ENCODE measurements at regions not wholly inside any gene's neighbourhood (a gene's known extent, or its start where the extent isn't known, plus 50 kb on each side); places are given as distances from the start of the nearest gene placed in this dataset.

- H3K27me3 ChIP-seq (ENCODE audit: control insufficient read depth, insufficient read depth, low read length) = peaks cover 5% of the 10 kb centered on the region; the same call in 1 of the 2 replicates
- no peak overlapping the region for H3K14ac ChIP-seq (replicated peaks; ENCODE audit: low read depth, low read length)
- H3K23ac ChIP-seq (ENCODE audit: low read depth, low read length) = no peak overlapping the region
- H4K5ac ChIP-seq (ENCODE audit: low read depth, low read length) = no peak overlapping the region
- H3K4me3 ChIP-seq (ENCODE audit: insufficient read depth, low read depth, low read length) = no peak overlapping the region
- H4K8ac ChIP-seq (ENCODE audit: low read depth in 2 of 2, low read length in 2 of 2) = no peak overlapping the region
- H3K18ac ChIP-seq (ENCODE audit: low read depth, low read length) = no peak overlapping the region
- H3K27ac ChIP-seq (ENCODE audit: insufficient read depth, low read length) = no peak overlapping the region
- WGBS, 2 experiments (ENCODE audit: extremely low coverage in 2 of 2, insufficient read length in 1 of 2) = no CpG with 5 or more reads among the region's 1 CpG
- CTCF ChIA-PET = no interaction called here
- peaks cover 3% of the 10 kb centered on the region; the same call in 1 of the 2 replicates for H3K4me1 ChIP-seq (ENCODE audit: control insufficient read depth, insufficient read depth, low read length)
- no peak overlapping the region for H4K91ac ChIP-seq (ENCODE audit: insufficient read depth, low read depth, low read length)
- POLR2A ChIA-PET (ENCODE audit: unreplicated experiment) = no interaction called here
- dilution Hi-C loops (cut with HindIII; ENCODE audit: low sequenced_read_pairs, unreplicated experiment) (no loop called here), in situ Hi-C loops (cut with MboI; ENCODE audit: low sequenced_read_pairs) (no loop called here), intact Hi-C loops (cut with micrococcal nuclease) (no loop called here)
- H3K56ac ChIP-seq (ENCODE audit: extremely low read depth, insufficient read depth, low read length) = no peak overlapping the region
- ATAC-seq (ENCODE audit: low read depth) (no peak), DNase-seq (peak; percentile 75)
- H3K9me3 ChIP-seq (ENCODE audit: control insufficient read depth, insufficient read depth, low read length) = peaks cover 2% of the 10 kb centered on the region; the same call in 1 of the 2 replicates
- TF ChIP-seq POLR2A (IDR thresholded peaks at IDR 0.05; ENCODE audit: low read depth, low read length) (no peak), CTCF (conservative IDR thresholded peaks at IDR 0.05; ENCODE audit: low read depth, low read length) (no peak), CEBPB (IDR thresholded peaks at IDR 0.05; ENCODE audit: low read depth, low read length) (no peak), SMC3 (IDR thresholded peaks at IDR 0.05; ENCODE audit: low read depth, low read length) (no peak), MAFK (IDR thresholded peaks at IDR 0.05; ENCODE audit: low read depth, low read length) (no peak), RFX5 (IDR thresholded peaks at IDR 0.05; ENCODE audit: low read depth, low read length) (no peak)
- no peak overlapping the region for H2AK5ac ChIP-seq (ENCODE audit: low read depth, low read length)
- no peak overlapping the region for H2AK9ac ChIP-seq (replicated peaks; ENCODE audit: low read depth, low read length, poor library complexity)
- H3K36me3 ChIP-seq (ENCODE audit: control insufficient read depth, insufficient read depth, low read length) = no peaks in the 10 kb centered on the region
- H3K4me2 ChIP-seq (ENCODE audit: low read depth, low read length) = no peak overlapping the region
- no peaks in the 10 kb centered on the region for H3K79me1 ChIP-seq (ENCODE audit: low read depth in 1 of 2, low read length in 2 of 2)
- H2BK15ac ChIP-seq (ENCODE audit: low read depth, low read length) = no peak overlapping the region
- no peaks in the 10 kb centered on the region for H4K20me1 ChIP-seq (ENCODE audit: insufficient read depth, low read length)
- H2AFZ ChIP-seq (replicated peaks; ENCODE audit: low read length, poor library complexity) = no peak overlapping the region
- no peak overlapping the region for H2BK120ac ChIP-seq (ENCODE audit: low read depth, low read length)
- no peak overlapping the region for H3K9ac ChIP-seq (ENCODE audit: low read depth, low read length)
- no peak overlapping the region for H3K4ac ChIP-seq (ENCODE audit: low read depth, low read length)
- H2BK5ac ChIP-seq (ENCODE audit: low read depth, low read length, poor library complexity, severe bottlenecking) = no peak overlapping the region
- no TSS peak for BruUV-seq (replicated peaks)
- no peak overlapping the region for H2BK20ac ChIP-seq (ENCODE audit: low read depth, low read length)
- no peaks in the 10 kb centered on the region for H3K9me1 ChIP-seq (ENCODE audit: insufficient read depth, low read length)
These were observed 164.5 kb upstream of the S1PR3 start for GRCh38 chr9:88826771-88827181.

Measured in IMR-90 (cell line).